ENCODE measurements at regions not wholly inside any gene's neighbourhood (a gene's known extent, or its start where the extent isn't known, plus 50 kb on each side); places are given as distances from the start of the nearest gene placed in this dataset.

DNA sequence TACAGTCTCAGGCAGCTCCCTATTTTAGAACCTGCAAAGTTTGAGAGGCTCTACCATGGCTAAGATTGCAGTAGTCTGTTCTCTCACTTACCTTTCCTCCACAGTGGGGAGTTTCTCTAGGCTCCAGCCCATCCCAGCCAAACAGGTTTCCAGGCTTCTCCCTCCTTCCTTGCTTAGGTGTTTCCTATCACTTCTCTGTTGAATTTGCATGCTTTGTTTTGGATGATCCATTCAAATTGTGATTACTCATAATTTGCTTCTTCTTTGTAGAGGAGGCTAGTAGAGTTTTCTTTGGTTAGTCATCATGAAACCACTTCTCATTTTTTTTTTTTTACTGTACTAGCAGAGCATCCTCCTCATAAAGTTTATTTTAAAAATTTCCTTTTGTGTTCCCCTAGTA lies 1242.2 kb upstream of the MIR17HG start:
- no peak overlapping the region for H3K27ac ChIP-seq (ENCODE audit: insufficient read depth, low read length)
- no peaks in the 10 kb centered on the region for H3K36me3 ChIP-seq (ENCODE audit: control insufficient read depth, insufficient read depth, low read length)
- DNase-seq (no peak), ATAC-seq (ENCODE audit: low read depth) (no peak)
- no peaks in the 10 kb centered on the region for H3K4me1 ChIP-seq (ENCODE audit: control insufficient read depth, insufficient read depth, low read length)
- no peak for TF ChIP-seq CHD1 (IDR thresholded peaks at IDR 0.05; ENCODE audit: low read depth, low read length)
- TF ChIP-seq NFE2L2 (IDR thresholded peaks at IDR 0.05; ENCODE audit: low read depth, low read length): no peak
- TF ChIP-seq SMC3 (IDR thresholded peaks at IDR 0.05; ENCODE audit: low read depth, low read length): no peak
- no peak for TF ChIP-seq MXI1 (IDR thresholded peaks at IDR 0.05; ENCODE audit: borderline replicate concordance, low read depth, low read length)
- no peak for TF ChIP-seq BHLHE40 (IDR thresholded peaks at IDR 0.05; ENCODE audit: low read depth, low read length)
- TF ChIP-seq CTCF (conservative IDR thresholded peaks at IDR 0.05; ENCODE audit: low read depth, low read length): no peak
- TF ChIP-seq MAZ (IDR thresholded peaks at IDR 0.05; ENCODE audit: borderline replicate concordance, low read depth, low read length): no peak
- H2AK5ac ChIP-seq (ENCODE audit: low read depth, low read length): no peak overlapping the region
- no peak overlapping the region for H4K8ac ChIP-seq (ENCODE audit: low read depth in 2 of 2, low read length in 2 of 2)
- no peak overlapping the region for H2BK120ac ChIP-seq (ENCODE audit: low read depth, low read length)
- no peaks in the 10 kb centered on the region for H3K9me1 ChIP-seq (ENCODE audit: insufficient read depth, low read length)
- no peak overlapping the region for H3K4me3 ChIP-seq (ENCODE audit: insufficient read depth, low read depth, low read length)
- H3K9ac ChIP-seq (ENCODE audit: low read depth, low read length): no peak overlapping the region
- no peak overlapping the region for H2AFZ ChIP-seq (replicated peaks; ENCODE audit: low read length, poor library complexity)
- no peak overlapping the region for H3K18ac ChIP-seq (ENCODE audit: low read depth, low read length)
- H3K14ac ChIP-seq (replicated peaks; ENCODE audit: low read depth, low read length): no peak overlapping the region
- no peaks in the 10 kb centered on the region for H3K79me1 ChIP-seq (ENCODE audit: low read depth in 1 of 2, low read length in 2 of 2)
- dilution Hi-C loops (cut with HindIII; ENCODE audit: low sequenced_read_pairs, unreplicated experiment) (no loop called here), in situ Hi-C loops (cut with MboI; ENCODE audit: low sequenced_read_pairs) (no loop called here), intact Hi-C loops (cut with micrococcal nuclease) (no loop called here)
- BruUV-seq (replicated peaks): no TSS peak
- H3K9me3 ChIP-seq (ENCODE audit: control insufficient read depth, insufficient read depth, low read length): peaks cover 9% of the 10 kb centered on the region
- H2AK9ac ChIP-seq (replicated peaks; ENCODE audit: low read depth, low read length, poor library complexity): no peak overlapping the region
- ChIA-PET POLR2A (ENCODE audit: unreplicated experiment) (no interaction called here), CTCF (no interaction called here)
- no peak overlapping the region for H3K23ac ChIP-seq (ENCODE audit: low read depth, low read length)
- no peak overlapping the region for H2BK15ac ChIP-seq (ENCODE audit: low read depth, low read length)
- H2BK5ac ChIP-seq (ENCODE audit: low read depth, low read length, poor library complexity, severe bottlenecking): no peak overlapping the region
- no peaks in the 10 kb centered on the region for H4K20me1 ChIP-seq (ENCODE audit: insufficient read depth, low read length)
- H3K56ac ChIP-seq (ENCODE audit: extremely low read depth, insufficient read depth, low read length): no peak overlapping the region
- no peak overlapping the region for H2BK20ac ChIP-seq (ENCODE audit: low read depth, low read length)
- no peak overlapping the region for H3K4ac ChIP-seq (ENCODE audit: low read depth, low read length)
- no peak overlapping the region for H3K4me2 ChIP-seq (ENCODE audit: low read depth, low read length)
- H3K27me3 ChIP-seq (ENCODE audit: control insufficient read depth, insufficient read depth, low read length): no peaks in the 10 kb centered on the region
- H4K5ac ChIP-seq (ENCODE audit: low read depth, low read length): no peak overlapping the region
- no peak overlapping the region for H4K91ac ChIP-seq (ENCODE audit: insufficient read depth, low read depth, low read length)

Measured in IMR-90 (cell line).